Activated T-cell treated with anti-CD3 and anti-CD28 coated beads for 1 hour (primary cell): ENCODE measurements at regions not wholly inside any gene's neighbourhood (a gene's known extent, or its start where the extent isn't known, plus 50 kb on each side); places are given as distances from the start of the nearest gene placed in this dataset.
"Not testable (repeated sequence)": the region's sequence is repeated elsewhere in the genome, so short reads cannot be mapped to it uniquely, and the experiment has no call there.

ENCODE experiments used
- DNase-seq: peaks from one replicate; pipeline ENCODE4 v3.0.0-alpha.2; 2020; ENCODE audit warnings: low read depth

GRCh38 chr5:135157421-135158313 lies 123.6 kb upstream of the PITX1 start:
- DNase-seq, result no peak

- no peak for DNase-seq
Measured at GRCh38 chr5:135156715-135157404, 122.8 kb upstream of the PITX1 start.

DNA sequence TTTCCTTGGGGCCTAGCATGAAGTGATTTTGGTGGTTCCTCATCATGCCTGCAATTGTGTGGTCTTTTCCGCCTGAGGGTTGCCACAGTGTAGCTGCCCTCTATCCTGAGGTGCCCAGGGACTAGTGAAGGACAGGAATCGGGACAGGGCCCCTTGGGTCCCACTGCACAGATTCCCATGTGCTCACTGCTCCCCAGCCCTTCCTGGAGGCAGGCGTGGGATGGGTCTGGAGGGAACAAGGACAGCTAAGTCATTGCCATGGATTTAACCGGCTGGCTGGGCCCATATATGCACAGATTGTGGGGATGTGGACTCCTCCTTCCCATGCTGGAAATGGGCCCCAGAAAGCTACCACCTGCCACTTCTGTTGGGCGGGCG lies 122.3 kb upstream of the PITX1 start:
- DNase-seq, result no peak

DNA sequence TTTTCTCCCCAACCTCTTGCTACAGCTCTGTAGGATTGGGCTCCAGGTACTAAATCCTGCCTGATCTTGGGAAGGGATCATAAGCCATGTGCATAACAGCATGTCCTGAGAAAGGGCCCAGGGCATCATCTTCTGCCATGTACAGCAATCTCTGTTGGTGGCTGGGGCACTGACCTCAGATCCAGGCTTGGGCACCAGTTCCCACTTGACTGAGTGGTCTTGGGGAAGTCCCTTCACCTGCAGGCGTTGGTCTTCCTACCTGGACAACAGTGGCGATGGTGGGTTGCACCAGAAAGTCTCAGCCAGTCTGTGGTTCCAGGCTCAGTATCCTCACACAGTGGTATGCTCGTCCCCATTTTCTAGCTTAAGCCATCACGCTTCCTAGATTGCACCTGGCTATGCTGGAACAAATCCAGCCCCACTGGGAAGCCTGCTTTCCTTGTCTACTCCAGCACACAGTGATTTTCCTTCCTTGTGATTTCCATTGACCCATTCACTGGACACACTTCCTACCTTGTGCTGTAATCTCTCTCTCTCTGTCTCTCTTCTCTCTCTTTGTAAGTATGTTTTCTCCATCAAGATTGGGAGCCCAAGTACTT lies 121.7 kb upstream of the PITX1 start:
- DNase-seq, result no peak

GRCh38 chr5:135154961-135155360 lies 120.9 kb upstream of the PITX1 start:
- DNase-seq, result no peak

GRCh38 chr5:135154197-135154596 lies 120.2 kb upstream of the PITX1 start:
- DNase-seq, result no peak

DNA sequence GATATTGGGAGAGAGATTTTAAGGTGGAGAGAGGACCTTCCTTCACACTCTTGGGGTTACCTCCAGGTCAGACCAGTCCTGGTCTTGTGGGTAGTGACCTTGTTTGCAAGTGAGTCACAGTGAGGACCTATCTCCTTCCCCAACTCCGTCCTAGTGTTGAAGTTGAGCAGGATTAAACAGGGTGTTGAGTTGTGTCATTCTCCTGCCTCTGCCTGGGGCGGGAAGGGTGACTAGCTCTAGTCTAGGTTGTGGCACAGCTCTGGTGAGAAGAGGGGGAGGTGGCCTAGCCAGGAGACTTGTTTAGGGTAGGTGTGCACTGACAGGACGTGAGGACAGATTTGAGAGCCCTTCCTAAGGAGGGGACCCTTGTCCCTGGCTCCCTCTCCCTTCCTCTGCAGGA lies 119.6 kb upstream of the PITX1 start:
- no peak for DNase-seq

DNA sequence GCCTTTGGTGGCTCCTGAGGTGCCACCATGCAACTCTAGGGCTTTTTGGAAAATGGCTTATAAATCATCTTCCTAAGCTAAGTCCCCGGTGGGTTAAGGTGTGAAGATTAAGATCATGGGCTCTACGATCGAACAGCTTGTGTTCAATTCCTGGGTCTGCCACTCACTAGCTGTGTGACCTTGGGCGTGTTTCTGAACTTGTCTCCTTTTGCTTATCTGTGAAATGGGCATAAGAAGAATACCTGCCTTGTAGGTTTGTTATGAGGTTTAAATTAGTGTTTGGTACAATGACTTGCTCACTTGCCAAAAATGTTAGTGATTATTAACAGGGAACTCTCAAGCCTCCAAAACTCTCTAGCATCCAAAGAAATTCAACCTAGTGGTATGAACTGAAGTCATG lies 119.2 kb upstream of the PITX1 start:
- no peak for DNase-seq

GRCh38 chr5:135151660-135152059 lies 117.6 kb upstream of the PITX1 start:
- DNase-seq, result not testable (repeated sequence)

DNA sequence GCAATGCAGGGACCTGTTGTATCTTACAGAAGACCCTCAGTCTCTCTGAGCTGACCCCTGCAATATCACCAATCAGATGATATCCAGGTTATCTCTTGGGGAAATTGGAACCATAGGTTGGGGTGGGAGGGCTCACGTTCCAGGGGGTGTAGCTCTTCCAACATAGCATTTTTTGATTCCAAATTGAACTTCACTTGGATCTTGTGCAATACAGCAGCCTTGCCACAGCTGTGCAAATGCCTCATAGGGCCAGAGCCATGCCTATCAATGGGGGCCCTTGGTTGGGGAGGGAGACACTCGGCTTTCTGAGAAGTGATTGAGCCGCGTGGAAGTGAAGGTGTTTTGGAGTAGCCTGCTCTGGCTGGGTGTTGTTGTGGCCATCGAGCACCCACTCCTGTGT lies 117.2 kb upstream of the PITX1 start:
- DNase-seq, result no peak

DNA sequence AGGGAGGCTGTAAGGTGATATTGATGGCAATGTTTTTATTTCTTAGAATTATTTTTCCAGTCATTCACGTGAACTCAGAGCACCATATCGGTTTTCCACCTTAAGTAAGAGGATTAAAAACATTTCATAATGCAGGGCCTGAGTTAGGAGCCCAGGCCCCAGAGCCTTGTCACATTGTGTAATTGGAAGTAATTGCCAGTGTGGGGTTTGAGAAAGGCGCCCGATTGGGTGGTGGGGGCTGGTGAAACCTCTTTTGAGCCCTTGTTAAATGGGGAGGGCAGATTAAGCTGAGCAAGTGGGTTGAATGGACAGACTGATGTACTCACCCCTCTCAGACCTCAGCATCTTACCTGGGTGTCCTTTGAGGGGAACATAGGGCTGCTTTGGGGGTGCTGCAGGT lies 116.7 kb upstream of the PITX1 start:
- no peak for DNase-seq

DNA sequence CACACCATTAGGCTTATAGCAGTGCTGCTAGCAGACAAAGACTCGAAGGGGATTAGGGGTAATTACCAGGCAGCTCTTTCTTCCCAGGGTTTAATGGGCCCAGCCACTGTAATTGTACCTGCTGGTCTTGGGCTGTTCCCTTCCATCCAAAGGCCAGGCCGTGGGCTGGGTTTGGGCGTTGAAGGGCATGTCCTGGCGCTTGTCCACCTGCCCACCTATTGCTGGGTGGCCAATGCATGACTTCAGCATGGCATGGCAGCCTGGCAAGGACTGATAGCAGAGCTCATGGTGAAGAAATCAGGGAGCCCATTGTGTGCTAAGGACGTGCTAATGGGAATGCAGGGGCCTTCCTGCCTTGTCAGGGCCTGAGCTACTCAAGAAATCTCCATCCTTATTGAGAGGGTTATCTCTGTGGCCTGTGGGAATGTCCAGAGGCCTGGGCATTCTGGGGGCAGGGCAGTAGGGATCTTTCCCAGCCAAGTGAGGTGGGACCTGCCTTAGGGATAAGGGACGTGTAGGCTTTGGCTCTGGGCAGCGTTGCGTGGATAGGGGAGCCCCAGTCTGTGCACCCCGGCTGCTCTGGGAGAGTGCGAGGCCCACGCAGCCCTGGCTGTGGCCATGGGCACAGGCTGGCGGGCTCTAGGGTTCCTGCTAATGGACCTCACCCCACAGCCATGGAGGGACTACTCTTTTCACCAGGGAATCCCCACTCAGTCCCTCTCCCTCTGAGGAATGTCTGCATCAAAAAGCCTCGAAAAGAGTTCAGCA lies 116.1 kb upstream of the PITX1 start:
- DNase-seq, result no peak

GRCh38 chr5:135149229-135149955 lies 115.4 kb upstream of the PITX1 start:
- no peak for DNase-seq

DNA sequence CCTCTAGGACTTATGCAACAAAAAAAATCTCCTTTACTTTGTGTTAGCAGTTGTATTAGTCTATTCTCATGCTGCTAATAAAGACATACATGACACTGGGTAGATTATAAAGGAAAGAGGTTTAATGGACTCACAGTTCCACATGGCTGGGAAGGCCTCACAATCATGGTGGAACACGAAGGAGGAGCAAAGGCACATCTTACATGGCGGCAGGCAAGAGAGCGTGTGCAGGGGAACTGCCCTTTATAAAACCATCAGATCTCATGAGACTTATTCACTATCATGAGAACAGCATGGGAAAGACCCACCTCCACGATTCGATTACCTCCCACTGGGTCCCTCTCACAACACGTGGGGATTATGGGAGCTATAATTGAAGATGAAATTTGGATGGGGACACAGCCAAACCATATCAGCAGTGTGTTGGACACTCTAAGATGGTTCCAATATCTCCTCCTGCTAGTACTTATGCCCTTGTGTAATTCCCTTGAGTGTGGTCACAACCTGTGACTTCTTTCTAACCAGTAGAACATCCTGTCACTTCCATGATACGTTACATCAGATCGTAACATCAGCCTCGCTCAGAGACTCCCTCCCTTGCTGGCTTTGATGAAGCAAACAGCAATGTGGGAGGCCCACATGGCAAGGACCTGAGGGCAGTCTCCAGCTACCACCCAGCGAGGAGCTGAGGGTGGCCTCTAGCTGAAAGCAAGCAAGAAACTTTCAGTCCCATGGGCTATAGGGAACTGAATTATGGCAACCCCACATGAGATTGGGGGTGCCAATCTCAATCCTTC lies 113.5 kb upstream of the PITX1 start:
- DNase-seq, result no peak

DNA sequence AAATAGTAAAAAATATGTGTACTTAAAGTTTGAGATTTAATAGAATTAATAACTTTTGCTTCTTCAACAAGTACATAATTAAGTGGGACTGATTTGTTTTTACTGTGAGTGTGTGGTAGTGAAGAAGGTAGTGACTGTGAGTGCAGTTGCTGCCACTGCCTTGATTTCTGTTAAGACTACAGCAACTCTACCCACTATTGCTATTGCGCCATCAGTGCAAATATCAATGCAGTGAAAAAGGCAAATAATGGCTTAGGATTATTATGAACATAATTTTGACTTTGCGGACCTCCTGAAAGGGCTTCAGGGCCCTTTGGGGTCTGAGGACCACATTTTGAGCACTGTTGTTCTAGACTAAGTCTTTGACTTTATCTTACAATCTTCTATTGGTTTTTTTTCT lies 112.0 kb upstream of the PITX1 start:
- DNase-seq, result no peak

DNA sequence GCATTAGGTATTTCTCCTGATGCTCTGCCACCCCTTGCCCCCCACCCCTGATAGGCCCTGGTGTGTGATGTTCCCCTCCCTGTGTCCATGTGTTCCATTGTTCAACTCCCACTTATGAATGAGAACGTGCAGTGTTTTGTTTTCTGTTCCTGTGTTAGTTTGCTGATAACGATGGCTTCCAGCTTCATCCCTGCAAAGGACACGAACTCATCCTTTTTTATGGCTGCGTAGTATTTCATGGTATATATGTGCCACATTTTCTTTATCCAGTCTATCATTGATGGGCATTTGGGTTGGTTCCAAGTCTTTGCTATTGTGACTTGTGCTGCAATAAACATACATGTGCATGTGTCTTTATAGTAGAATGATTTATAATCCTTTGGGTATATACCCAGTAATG lies 109.7 kb upstream of the PITX1 start:
- not testable (repeated sequence) for DNase-seq

- no peak for DNase-seq
Measured at GRCh38 chr5:135141303-135142268, 107.6 kb upstream of the PITX1 start.

DNA sequence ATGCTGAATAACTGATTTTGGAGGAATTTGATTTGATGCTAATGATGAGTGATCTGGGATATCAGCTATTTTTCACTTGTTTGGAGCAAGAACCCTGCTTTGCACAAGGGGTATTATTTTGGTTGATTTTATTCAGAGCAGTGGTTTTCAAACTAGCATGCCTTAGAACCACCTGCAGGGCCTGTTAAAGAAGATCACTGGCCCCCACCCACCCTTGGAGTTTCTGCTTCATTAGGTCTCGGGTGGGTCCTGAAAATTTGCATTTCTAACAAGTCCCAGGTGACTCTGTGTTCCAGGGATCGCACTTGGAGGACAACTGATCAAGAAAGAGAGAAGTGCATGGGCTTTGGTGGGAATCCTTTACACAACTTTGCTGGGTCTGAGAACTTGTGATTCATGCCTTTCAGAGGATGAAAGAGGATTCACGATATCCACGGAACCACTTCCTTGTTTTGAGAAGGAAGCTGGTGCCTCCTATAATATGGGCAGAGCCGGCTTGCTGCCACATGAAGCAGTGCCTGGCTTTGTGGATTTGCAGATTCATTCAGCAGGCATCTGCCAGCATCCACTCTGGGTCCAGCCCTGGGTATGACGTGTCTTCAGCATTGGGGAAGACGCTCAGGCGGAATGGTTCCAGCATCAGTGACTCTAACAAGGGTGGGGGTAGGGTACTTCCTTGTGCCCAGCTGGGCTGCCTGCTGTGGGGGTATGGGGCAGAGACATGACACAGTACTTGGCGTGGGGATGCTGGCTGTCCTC lies 106.6 kb upstream of the PITX1 start:
- DNase-seq, result no peak
